ENCODE measurements at regions not wholly inside any gene's neighbourhood (a gene's known extent, or its start where the extent isn't known, plus 50 kb on each side); places are given as distances from the start of the nearest gene placed in this dataset.

- no peaks in the 10 kb centered on the region for H3K4me1 ChIP-seq
- TF ChIP-seq CTCF (IDR thresholded peaks at IDR 0.05) = no peak
- H3K36me3 ChIP-seq = no peaks in the 10 kb centered on the region
- H3K27me3 ChIP-seq = no peaks in the 10 kb centered on the region
- H3K9me3 ChIP-seq = no peaks in the 10 kb centered on the region
- DNase-seq (ENCODE audit: low spot score) = no peak
- H3K4me3 ChIP-seq = no peak overlapping the region
- H3K27ac ChIP-seq = no peak overlapping the region
Observed at GRCh38 chr1:232153652-232154051, 476.3 kb downstream of the SIPA1L2 start.

- no peaks in the 10 kb centered on the region for H3K36me3 ChIP-seq
Observed at GRCh38 chr1:232150770-232151548, 479.0 kb downstream of the SIPA1L2 start.

DNA sequence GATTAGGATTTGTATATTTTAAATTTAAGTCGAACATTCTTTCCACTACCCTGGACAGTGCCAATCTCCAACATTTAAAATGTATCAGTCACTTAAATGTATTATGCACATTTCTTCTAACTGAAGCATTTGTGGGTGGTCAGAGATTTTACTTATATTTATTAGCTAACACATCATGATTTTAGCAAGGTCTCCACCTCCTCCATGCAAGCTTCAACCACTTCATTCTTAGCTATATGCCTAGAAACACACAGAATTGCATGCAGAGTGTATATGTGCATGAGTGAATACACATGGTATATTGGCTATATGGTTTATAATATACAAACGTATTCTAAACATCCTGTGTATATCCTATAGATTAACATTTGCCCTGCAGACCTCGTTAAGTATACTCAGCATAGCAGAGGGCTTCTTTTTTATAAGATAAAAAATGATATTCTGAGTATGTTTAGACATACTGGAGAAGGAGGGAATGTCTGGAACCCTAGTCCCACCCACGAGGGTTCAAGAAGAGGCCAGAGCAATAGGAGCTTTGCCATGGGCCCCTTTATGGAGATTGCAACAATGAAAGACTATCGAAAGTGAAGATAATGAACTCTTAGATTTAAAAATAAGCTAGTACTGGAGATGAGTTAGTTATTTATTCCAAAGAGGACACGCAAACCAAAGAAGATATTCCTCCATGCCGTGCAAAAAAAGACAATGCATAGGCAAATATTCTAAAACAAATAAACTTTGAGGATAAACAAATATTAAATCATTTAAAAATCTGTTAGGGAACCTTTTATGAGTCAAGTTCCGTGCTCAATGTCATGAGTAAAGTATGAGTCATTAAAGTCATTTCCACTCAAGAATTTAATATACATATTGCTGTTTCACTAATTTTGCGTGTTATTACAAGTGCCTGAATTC is 480.4 kb downstream of the SIPA1L2 start:
- Histone ChIP-seq H3K27me3 (no peaks in the 10 kb centered on the region), H3K4me3 (no peak overlapping the region), H3K27ac (no peak overlapping the region), H3K9me3 (no peaks in the 10 kb centered on the region), H3K4me1 (no peaks in the 10 kb centered on the region), H3K36me3 (no peaks in the 10 kb centered on the region)
- DNase-seq (ENCODE audit: low spot score) = no peak
- no peak for TF ChIP-seq CTCF (IDR thresholded peaks at IDR 0.05)

More at GRCh38 chr1:232150770-232151548, 479.0 kb downstream of the SIPA1L2 start:
- Histone ChIP-seq H3K27me3 (no peaks in the 10 kb centered on the region), H3K9me3 (no peaks in the 10 kb centered on the region), H3K27ac (no peak overlapping the region), H3K4me3 (no peak overlapping the region), H3K4me1 (no peaks in the 10 kb centered on the region)
- no peak for DNase-seq (ENCODE audit: low spot score)
- no peak for TF ChIP-seq CTCF (IDR thresholded peaks at IDR 0.05)

DNA sequence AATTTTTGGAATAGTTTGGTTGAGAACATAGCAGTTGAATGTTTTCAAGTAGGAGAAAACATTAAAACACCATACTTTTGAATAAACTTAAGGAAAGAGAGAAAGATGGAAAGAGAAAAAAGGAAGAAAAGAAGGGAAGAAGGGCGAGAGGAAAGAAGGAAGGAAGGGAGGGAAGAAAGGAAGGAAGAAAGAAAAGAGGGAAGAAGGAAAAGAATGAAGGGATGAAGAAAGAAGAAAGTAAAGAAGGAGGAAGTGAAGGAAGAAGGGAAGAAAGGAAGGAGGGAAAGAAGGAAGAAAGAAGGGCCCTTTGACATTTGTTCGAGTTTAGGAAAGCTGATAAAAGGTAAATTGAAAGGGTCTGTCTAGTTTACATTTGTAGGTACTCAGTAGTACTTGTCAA is 482.7 kb downstream of the SIPA1L2 start:
- Histone ChIP-seq H3K4me1 (peaks cover 0 to 10% of the 10 kb centered on the region in 2 donors), H3K27ac (no peak overlapping the region), H3K9me3 (no peaks in the 10 kb centered on the region), H3K36me3 (no peaks in the 10 kb centered on the region), H3K27me3 (no peaks in the 10 kb centered on the region), H3K4me3 (no peak overlapping the region)
- DNase-seq (ENCODE audit: low spot score) = no peak
- TF ChIP-seq CTCF (IDR thresholded peaks at IDR 0.05) = no peak

- H3K36me3 ChIP-seq = no peaks in the 10 kb centered on the region
- H3K4me1 ChIP-seq = peaks cover 0 to 12% of the 10 kb centered on the region in 2 donors
- no peak for TF ChIP-seq CTCF (IDR thresholded peaks at IDR 0.05)
- H3K27ac ChIP-seq = no peak overlapping the region
- no peak for DNase-seq (ENCODE audit: low spot score)
- H3K27me3 ChIP-seq = no peaks in the 10 kb centered on the region
- H3K9me3 ChIP-seq = no peaks in the 10 kb centered on the region
- no peak overlapping the region for H3K4me3 ChIP-seq
Observed at GRCh38 chr1:232146514-232146913, 483.4 kb downstream of the SIPA1L2 start.

All from right atrium auricular region (tissue), 2 donors.